Memory B cell (primary cell): ENCODE measurements at regions not wholly inside any gene's neighbourhood (a gene's known extent, or its start where the extent isn't known, plus 50 kb on each side); places are given as distances from the start of the nearest gene placed in this dataset.

Experiments
- ATAC-seq: fragments of 150-1000 bp; cut with Tn5 transposase; 2 replicates; pipeline ENCODE4 v1.10.0; 2021; ENCODE audit warnings: low read depth, mild to moderate bottlenecking, moderate library complexity
- DNase-seq, 2 donors: peaks; one replicate each; pipeline ENCODE4 v3.0.0; 2022; ENCODE audit warnings: low spot score in 2 of 2
- H3K27ac Mint-ChIP-seq: one replicate; pipeline ENCODE4 v1.8.0; 2022; ENCODE audit warnings: mild to moderate bottlenecking, moderate library complexity, mixed read lengths
- H3K27me3 Mint-ChIP-seq: one replicate; pipeline ENCODE4 v1.8.0; 2022; ENCODE audit warnings: mixed read lengths
- H3K36me3 Mint-ChIP-seq: one replicate; pipeline ENCODE4 v1.8.0; 2022; ENCODE audit warnings: mild to moderate bottlenecking, mixed read lengths
- H3K4me1 Mint-ChIP-seq: one replicate; pipeline ENCODE4 v1.8.0; 2022; ENCODE audit warnings: mixed read lengths
- H3K4me3 Mint-ChIP-seq: one replicate; pipeline ENCODE4 v1.8.0; 2022; ENCODE audit warnings: mild to moderate bottlenecking, moderate library complexity, mixed read lengths
- H3K9me3 Mint-ChIP-seq: one replicate; pipeline ENCODE4 v1.8.0; 2022; ENCODE audit warnings: mixed read lengths

GRCh38 chr14:104296388-104297312, 158.3 kb downstream of the KIF26A start:
- Mint-ChIP-seq H3K9me3 (peaks cover 2% of the 10 kb centered on the region), H3K4me1 (peaks cover 2% of the 10 kb centered on the region), H3K4me3 (no peak overlapping the region), H3K27me3 (peaks cover 3% of the 10 kb centered on the region), H3K36me3 (no peaks in the 10 kb centered on the region), H3K27ac (no peak overlapping the region)
- DNase-seq (no peak), ATAC-seq (no peak)

- Mint-ChIP-seq H3K4me1 (peaks cover 2% of the 10 kb centered on the region), H3K27me3 (peaks cover 3% of the 10 kb centered on the region), H3K9me3 (peaks cover 2% of the 10 kb centered on the region), H3K36me3 (no peaks in the 10 kb centered on the region), H3K4me3 (no peak overlapping the region), H3K27ac (no peak overlapping the region)
- DNase-seq (no peak), ATAC-seq (no peak)
These were observed 158.9 kb downstream of the KIF26A start for GRCh38 chr14:104297313-104297704.

- H3K27me3 Mint-ChIP-seq: peaks cover 3% of the 10 kb centered on the region
- H3K36me3 Mint-ChIP-seq: no peaks in the 10 kb centered on the region
- no peak overlapping the region for H3K27ac Mint-ChIP-seq
- DNase-seq: no peak
- H3K4me3 Mint-ChIP-seq: no peak overlapping the region
- H3K9me3 Mint-ChIP-seq: peaks cover 2% of the 10 kb centered on the region
- ATAC-seq: no peak
- peaks cover 2% of the 10 kb centered on the region for H3K4me1 Mint-ChIP-seq
These were observed 159.5 kb downstream of the KIF26A start for GRCh38 chr14:104297721-104298401.

GRCh38 chr14:104298458-104298857, 160.1 kb downstream of the KIF26A start:
- Mint-ChIP-seq H3K4me3 (no peak overlapping the region), H3K4me1 (peaks cover 2% of the 10 kb centered on the region), H3K9me3 (peaks cover 2% of the 10 kb centered on the region), H3K36me3 (no peaks in the 10 kb centered on the region), H3K27ac (no peak overlapping the region), H3K27me3 (peaks cover 3% of the 10 kb centered on the region)
- no peak for ATAC-seq
- DNase-seq: no peak

- Mint-ChIP-seq H3K4me1 (peaks cover 2% of the 10 kb centered on the region), H3K4me3 (no peak overlapping the region), H3K9me3 (peaks cover 2% of the 10 kb centered on the region), H3K27ac (no peak overlapping the region), H3K36me3 (no peaks in the 10 kb centered on the region), H3K27me3 (no peaks in the 10 kb centered on the region)
- DNase-seq (no peak), ATAC-seq (no peak)
These were observed 161.8 kb downstream of the KIF26A start for GRCh38 chr14:104299993-104300761.

- ATAC-seq (no peak), DNase-seq (no peak)
- H3K36me3 Mint-ChIP-seq: no peaks in the 10 kb centered on the region
- H3K27me3 Mint-ChIP-seq: no peaks in the 10 kb centered on the region
- no peak overlapping the region for H3K4me3 Mint-ChIP-seq
- peaks cover 2% of the 10 kb centered on the region for H3K4me1 Mint-ChIP-seq
- H3K9me3 Mint-ChIP-seq: peaks cover 2% of the 10 kb centered on the region
- no peak overlapping the region for H3K27ac Mint-ChIP-seq
These were observed 163.5 kb downstream of the KIF26A start for GRCh38 chr14:104301731-104302460.

GRCh38 chr14:104302794-104303405, 164.5 kb downstream of the KIF26A start:
- Mint-ChIP-seq H3K4me3 (no peak overlapping the region), H3K9me3 (peaks cover 2% of the 10 kb centered on the region), H3K4me1 (peaks cover 2% of the 10 kb centered on the region), H3K36me3 (no peaks in the 10 kb centered on the region), H3K27ac (no peak overlapping the region), H3K27me3 (no peaks in the 10 kb centered on the region)
- no peak for DNase-seq
- ATAC-seq: no peak

- DNase-seq (no peak), ATAC-seq (no peak)
- Mint-ChIP-seq H3K4me1 (peaks cover 2% of the 10 kb centered on the region), H3K9me3 (peaks cover 2% of the 10 kb centered on the region), H3K36me3 (no peaks in the 10 kb centered on the region), H3K27ac (no peak overlapping the region), H3K27me3 (no peaks in the 10 kb centered on the region), H3K4me3 (no peak overlapping the region)
These were observed 165.5 kb downstream of the KIF26A start for GRCh38 chr14:104303705-104304425.

GRCh38 chr14:104304451-104305351, 166.3 kb downstream of the KIF26A start:
- ATAC-seq: no peak

GRCh38 chr14:104305511-104306449, 167.4 kb downstream of the KIF26A start:
- DNase-seq: no peak
- ATAC-seq: no peak
- Mint-ChIP-seq H3K9me3 (peaks cover 2% of the 10 kb centered on the region), H3K4me1 (peaks cover 2% of the 10 kb centered on the region), H3K27me3 (peaks cover 3% of the 10 kb centered on the region), H3K27ac (no peak overlapping the region), H3K4me3 (no peak overlapping the region), H3K36me3 (no peaks in the 10 kb centered on the region)

More at GRCh38 chr14:104304451-104305351, 166.3 kb downstream of the KIF26A start:
- Mint-ChIP-seq H3K4me3 (no peak overlapping the region), H3K9me3 (peaks cover 2% of the 10 kb centered on the region), H3K27ac (no peak overlapping the region), H3K36me3 (no peaks in the 10 kb centered on the region), H3K27me3 (no peaks in the 10 kb centered on the region), H3K4me1 (peaks cover 2% of the 10 kb centered on the region)
- DNase-seq: no peak

GRCh38 chr14:104306450-104307040, 168.2 kb downstream of the KIF26A start:
- Mint-ChIP-seq H3K36me3 (no peaks in the 10 kb centered on the region), H3K9me3 (peaks cover 2% of the 10 kb centered on the region), H3K27ac (no peak overlapping the region), H3K4me3 (no peak overlapping the region), H3K27me3 (peaks cover 3% of the 10 kb centered on the region), H3K4me1 (no peaks in the 10 kb centered on the region)
- no peak for DNase-seq
- ATAC-seq: no peak
